NCI-H2196 (cell line): ENCODE measurements at regions not wholly inside any gene's neighbourhood (a gene's known extent, or its start where the extent isn't known, plus 50 kb on each side); places are given as distances from the start of the nearest gene placed in this dataset.
"Not testable (repeated sequence)": the region's sequence is repeated elsewhere in the genome, so short reads cannot be mapped to it uniquely, and the experiment has no call there.

ENCODE experiments used
- DNase-seq: peaks from one replicate; lab custom pipeline; 2025; ENCODE audit not compliant: unreplicated experiment; lab: John Stamatoyannopoulos, UW

GRCh38 chr16:11414815-11415775, 69.8 kb downstream of the RMI2 start:
- no peak for DNase-seq

GRCh38 chr16:11416228-11417001, 71.2 kb downstream of the RMI2 start:
- no peak for DNase-seq

- no peak for DNase-seq
Measured at GRCh38 chr16:11417487-11417886, 72.2 kb downstream of the RMI2 start.

- DNase-seq: no peak
Measured at GRCh38 chr16:11418506-11418905, 73.2 kb downstream of the RMI2 start.

- DNase-seq: not testable (repeated sequence)
Measured at GRCh38 chr16:11420067-11420466, 74.8 kb downstream of the RMI2 start.

GRCh38 chr16:11420895-11421294, 75.6 kb downstream of the RMI2 start:
- DNase-seq: no peak

DNA sequence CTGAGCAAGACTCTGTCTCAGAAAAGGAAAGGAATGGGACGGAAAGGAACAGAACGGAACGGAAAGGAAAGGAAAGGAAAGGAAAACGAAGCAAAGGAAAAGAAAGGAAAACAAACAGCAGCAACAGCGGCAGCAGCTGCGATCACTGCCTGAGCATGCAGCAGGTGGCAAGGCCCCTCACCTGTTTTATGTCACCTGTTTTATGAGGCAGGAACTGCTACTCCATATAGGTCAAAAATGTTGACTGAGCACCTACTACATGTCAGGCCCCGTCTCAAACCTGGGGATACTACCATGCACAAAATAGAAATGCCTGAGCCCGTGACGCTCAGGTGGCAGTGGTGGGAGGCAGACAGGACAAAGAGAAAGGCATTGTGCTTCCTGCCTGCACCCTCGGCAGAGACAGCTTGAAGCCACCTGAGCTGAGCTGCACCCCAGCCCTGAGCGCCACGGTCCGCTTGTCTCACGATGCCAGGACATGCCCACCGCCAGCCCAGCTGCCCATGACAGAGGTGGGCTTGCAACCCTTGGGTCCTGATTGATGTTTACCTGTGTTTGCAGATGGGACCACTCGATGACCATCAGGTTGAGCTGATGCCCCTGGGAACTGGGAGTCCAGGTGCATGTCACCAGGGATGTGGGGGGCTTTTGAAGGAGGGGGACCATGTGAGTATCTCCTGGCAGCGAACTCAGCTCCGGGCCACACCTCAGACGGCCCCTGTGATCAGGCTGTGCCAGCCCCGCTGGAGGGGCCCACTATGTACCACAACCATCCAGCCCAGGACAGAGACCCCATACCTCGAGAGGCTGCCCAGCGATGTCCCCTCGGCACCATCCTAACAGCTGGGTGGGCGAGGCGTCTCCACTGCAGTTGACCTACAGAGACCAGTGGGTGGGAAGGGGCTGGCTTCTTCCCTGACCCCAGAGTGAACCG, 77.4 kb downstream of the RMI2 start:
- no peak for DNase-seq

DNA sequence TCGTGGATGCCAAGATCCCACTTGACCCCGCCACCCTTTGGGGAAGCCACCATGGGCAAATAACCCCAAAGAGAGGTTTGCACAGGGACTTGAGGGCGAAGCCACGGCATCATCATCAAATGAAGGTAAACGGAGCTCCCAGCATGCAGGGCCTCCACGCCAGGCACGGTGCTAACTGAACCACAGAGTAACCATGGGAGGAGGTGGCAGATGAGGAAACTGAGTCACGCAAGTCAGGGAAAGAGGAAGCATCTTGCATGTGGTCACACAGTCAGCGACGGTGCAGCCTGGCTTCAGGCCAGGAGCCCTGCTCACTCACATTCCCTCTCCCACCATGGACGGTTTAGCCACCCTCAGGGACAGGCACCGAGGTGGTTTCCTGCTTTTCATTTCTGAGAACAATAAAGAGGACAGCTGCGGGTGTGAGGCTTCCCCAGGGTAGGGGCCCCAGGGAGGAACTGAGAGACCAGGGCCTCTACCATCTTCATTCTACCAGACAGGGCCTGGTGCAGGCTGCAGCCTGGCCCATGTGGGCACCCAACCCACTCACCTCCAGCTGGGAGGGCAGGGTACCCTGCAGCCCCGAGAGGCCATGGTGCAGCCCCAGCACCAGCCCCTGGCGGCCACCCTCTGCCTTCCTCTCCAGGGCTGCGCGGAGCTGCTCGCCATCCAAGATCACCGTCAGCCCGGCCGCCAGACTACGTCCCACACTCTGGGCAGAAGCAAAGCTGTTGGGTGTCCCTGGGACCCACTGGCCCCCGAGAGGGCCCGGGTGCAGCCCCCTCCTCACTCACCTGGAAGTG, 78.3 kb downstream of the RMI2 start:
- no peak for DNase-seq

- DNase-seq: no peak
Measured at GRCh38 chr16:11424118-11424460, 78.8 kb downstream of the RMI2 start.

GRCh38 chr16:11425140-11425539, 79.9 kb downstream of the RMI2 start:
- no peak for DNase-seq

GRCh38 chr16:11428623-11428953, 83.3 kb downstream of the RMI2 start:
- DNase-seq: no peak

- DNase-seq: no peak
Measured at GRCh38 chr16:11429123-11429522, 83.9 kb downstream of the RMI2 start.

- no peak for DNase-seq
Measured at GRCh38 chr16:11429823-11430222, 84.6 kb downstream of the RMI2 start.

DNA sequence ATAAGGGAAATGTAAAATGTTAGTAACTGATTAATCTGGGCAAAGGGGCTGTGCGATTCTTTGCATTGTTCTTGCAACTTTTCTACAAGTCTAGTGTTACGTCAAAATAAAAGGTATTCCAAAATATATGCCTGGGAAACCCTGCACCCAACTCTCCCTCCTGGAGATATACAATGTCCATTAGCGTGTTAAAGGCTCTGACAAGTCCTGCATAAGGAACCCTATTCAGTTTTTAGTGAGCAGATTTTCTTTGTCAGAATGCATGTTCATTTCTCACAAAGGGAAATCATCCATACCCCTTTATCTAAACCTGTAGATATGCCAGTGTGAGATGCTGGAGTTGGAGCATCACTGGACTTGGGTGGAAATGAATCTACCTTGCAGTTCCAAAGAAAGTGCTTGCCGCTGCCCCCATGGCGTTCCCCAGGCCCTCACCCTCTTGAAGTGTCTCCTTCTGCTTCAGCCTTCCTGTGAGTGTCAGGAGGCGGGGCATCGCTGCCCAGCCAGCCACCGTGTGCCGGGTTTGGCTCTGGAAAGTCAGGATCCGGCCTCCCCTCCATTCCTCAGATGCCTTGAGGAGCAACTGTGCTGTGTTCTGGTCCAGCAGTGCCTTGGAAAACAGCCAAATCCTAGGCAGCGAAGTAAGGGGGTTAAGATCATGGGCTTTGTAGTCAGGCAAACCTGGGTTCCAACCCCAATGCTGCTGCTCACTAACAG, 85.5 kb downstream of the RMI2 start:
- DNase-seq: no peak

DNA sequence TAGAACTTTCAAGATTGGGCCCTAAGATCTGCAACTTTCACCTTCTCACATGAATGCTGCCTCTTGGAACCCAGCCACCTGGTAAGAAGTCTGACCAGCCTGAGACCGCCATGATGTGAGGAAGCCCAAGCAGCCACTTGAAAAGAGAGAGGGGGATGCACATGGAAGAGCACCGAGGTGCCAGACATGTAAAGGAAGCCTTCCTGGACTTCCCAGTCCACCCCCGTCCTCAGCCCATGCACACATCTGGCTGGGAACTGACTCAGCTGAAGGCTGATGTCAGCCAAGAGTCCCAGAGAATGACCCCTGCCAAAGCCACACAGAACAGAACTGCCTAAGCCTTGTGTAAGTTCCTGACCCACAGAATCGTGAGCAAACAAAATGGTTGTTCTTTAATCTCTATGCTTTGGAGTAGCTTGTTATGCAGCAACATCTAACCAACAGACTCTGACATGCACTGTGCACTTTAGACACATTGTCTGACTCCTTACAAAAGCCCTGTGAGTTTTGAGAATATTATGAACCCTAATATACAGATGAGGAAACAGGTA, 86.7 kb downstream of the RMI2 start:
- no peak for DNase-seq

DNA sequence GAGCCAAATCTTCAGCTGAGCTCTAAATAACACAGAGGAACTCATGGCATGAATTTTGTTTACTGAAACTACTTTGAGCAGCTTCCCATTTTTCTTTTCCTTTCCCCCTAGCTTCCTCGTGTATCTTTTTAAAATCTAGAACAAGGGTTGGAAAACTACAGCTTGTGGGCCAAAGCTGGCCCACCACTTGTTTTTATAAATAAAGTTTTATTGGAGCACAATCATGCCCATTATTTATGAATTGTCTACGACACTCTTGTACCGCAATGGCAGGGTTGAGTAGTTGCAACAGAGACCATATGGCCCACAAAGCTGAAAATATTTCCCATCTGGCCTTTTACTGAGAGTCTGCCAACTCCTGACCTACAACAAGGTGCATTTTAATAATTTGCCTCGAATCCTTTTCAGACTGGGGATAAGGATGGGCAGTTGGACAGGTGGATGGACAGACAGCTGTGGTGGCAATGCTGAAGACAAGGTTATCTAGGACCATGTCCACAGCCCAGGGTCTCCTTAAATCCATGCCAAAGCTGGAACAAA, 87.7 kb downstream of the RMI2 start:
- no peak for DNase-seq

GRCh38 chr16:11435576-11435975, 90.3 kb downstream of the RMI2 start:
- no peak for DNase-seq

- no peak for DNase-seq
Measured at GRCh38 chr16:11437069-11437468, 91.8 kb downstream of the RMI2 start.
